Astrocyte (in vitro differentiated cells and primary cell): ENCODE measurements at regions not wholly inside any gene's neighbourhood (a gene's known extent, or its start where the extent isn't known, plus 50 kb on each side); places are given as distances from the start of the nearest gene placed in this dataset.

Experiments
- DNase-seq: peaks from one replicate; pipeline ENCODE4 v3.0.0-alpha.2; 2010; ENCODE audit warnings: low read depth
- FAIRE-seq: peaks from 2 replicates; lab custom pipeline; 2011; peaks lifted over from hg19 to GRCh38; lab: Jason Lieb, UNC
- H2AFZ ChIP-seq: 2 replicates; pipeline ENCODE4 v1.6.0; 2012; ENCODE audit warnings: low read depth, low read length, inconsistent platforms
- H3K27ac ChIP-seq: 2 replicates; pipeline ENCODE4 v1.5.1; 2011; ENCODE audit warnings: low read depth, low read length, inconsistent platforms
- H3K27me3 ChIP-seq: 2 replicates; pipeline ENCODE4 v1.6.0; 2011; ENCODE audit warnings: low read length, inconsistent platforms; ENCODE audit not compliant: insufficient read depth
- H3K36me3 ChIP-seq: 2 replicates; pipeline ENCODE4 v1.5.1; 2011; ENCODE audit warnings: low read length, inconsistent platforms; ENCODE audit not compliant: insufficient read depth
- H3K4me1 ChIP-seq: 2 replicates; pipeline ENCODE4 v1.5.1; 2011; ENCODE audit warnings: low read length, inconsistent platforms; ENCODE audit not compliant: insufficient read depth
- H3K4me2 ChIP-seq: 2 replicates; pipeline ENCODE4 v1.6.0; 2012; ENCODE audit warnings: low read length, inconsistent platforms
- H3K4me3 ChIP-seq: 2 replicates; pipeline ENCODE4 v1.5.1; 2011; ENCODE audit warnings: low read depth, mild to moderate bottlenecking, low read length, inconsistent platforms; ENCODE audit not compliant: insufficient read depth
- H3K79me2 ChIP-seq: 2 replicates; pipeline ENCODE4 v1.6.0; 2012; ENCODE audit warnings: mild to moderate bottlenecking, low read length, inconsistent platforms; ENCODE audit not compliant: insufficient read depth
- H3K9ac ChIP-seq: 2 replicates; pipeline ENCODE4 v1.6.0; 2012; ENCODE audit warnings: mild to moderate bottlenecking, low read length, inconsistent platforms
- H3K9me3 ChIP-seq: 2 replicates; pipeline ENCODE4 v1.5.1; 2012; ENCODE audit warnings: low read depth, mild to moderate bottlenecking, low read length, inconsistent platforms; ENCODE audit not compliant: insufficient read depth
- H4K20me1 ChIP-seq: 2 replicates; pipeline ENCODE4 v1.6.0; 2012; ENCODE audit warnings: low read length, inconsistent platforms; ENCODE audit not compliant: insufficient read depth
- H3K27ac Mint-ChIP-seq: one replicate; pipeline ENCODE4 v1.8.0; 2021; ENCODE audit warnings: mild to moderate bottlenecking, mixed read lengths; ENCODE audit not compliant: unreplicated experiment
- H3K27me3 Mint-ChIP-seq: one replicate; pipeline ENCODE4 v1.8.0; 2021; ENCODE audit warnings: low read depth, mixed read lengths; ENCODE audit not compliant: unreplicated experiment
- H3K36me3 Mint-ChIP-seq: one replicate; pipeline ENCODE4 v1.8.0; 2021; ENCODE audit warnings: low read depth, mixed read lengths; ENCODE audit not compliant: unreplicated experiment
- H3K4me1 Mint-ChIP-seq: one replicate; pipeline ENCODE4 v1.8.0; 2021; ENCODE audit warnings: low read depth, mixed read lengths; ENCODE audit not compliant: unreplicated experiment
- H3K4me3 Mint-ChIP-seq: one replicate; pipeline ENCODE4 v1.8.0; 2021; ENCODE audit warnings: mild to moderate bottlenecking, moderate library complexity, mixed read lengths; ENCODE audit not compliant: unreplicated experiment
- H3K9me3 Mint-ChIP-seq: one replicate; pipeline ENCODE4 v1.8.0; 2021; ENCODE audit warnings: mild to moderate bottlenecking, mixed read lengths; ENCODE audit not compliant: unreplicated experiment
- EZH2 ChIP-seq: IDR thresholded peaks from 2 replicates; pipeline ENCODE4 v1.6.1; 2012; ENCODE audit warnings: mild to moderate bottlenecking, low read length, inconsistent platforms; ENCODE audit not compliant: insufficient read depth
- TF ChIP-seq, protein P1 (sequence below): IDR thresholded peaks from 2 replicates; pipeline ENCODE4 v1.5.1; 2011; ENCODE audit warnings: low read depth, mild to moderate bottlenecking, inconsistent platforms, low read length, moderate library complexity; ENCODE audit not compliant: insufficient read depth

DNA sequence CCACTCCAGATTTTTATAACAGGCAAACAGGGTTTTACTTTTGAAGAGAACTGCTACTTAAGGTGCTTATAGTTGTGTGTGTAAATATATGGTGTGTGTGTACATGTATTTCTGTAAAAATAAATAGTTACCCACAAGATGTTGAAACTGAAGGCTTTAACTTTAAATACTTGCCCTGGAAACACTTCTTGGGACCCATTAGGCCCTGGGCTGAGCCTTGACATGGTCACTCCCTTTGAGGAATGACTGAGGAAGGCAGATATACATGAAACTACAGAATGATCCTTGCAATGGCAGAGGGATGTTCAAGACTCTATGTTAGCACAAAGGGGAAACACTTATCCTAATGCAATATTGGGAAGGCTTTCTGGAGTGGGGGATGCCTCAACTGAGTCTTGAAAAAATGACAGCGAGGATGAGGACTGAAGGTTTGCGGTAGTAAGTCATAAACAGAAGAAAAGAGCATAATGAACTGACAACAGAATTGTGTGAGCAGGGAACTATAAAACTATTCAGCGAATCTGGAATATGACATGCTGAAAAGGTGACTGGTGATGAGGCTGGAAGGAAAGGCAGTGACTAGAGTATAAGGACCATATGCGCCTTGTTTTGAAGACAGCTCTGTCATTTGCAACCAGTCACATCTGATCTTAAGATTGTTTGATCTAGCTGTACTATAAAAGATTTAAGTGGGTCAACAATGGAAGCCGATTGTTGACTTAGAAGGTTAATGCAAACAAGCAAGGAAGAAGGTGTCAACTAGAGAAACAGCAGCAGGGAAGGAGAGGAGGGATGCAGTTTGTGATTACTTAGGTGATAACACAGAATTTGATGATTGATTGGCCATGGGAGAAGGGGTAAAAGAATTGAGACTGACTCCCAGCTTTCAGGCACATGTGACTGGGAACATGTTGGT, 64.4 kb upstream of the COL21A1 start:
- Histone ChIP-seq H3K9ac (no peak overlapping the region), H3K9me3 (no peaks in the 10 kb centered on the region), H3K79me2 (no peaks in the 10 kb centered on the region), H3K4me1 (no peaks in the 10 kb centered on the region), H2AFZ (no peak overlapping the region), H3K27me3 (peaks cover 2% of the 10 kb centered on the region), H3K36me3 (no peaks in the 10 kb centered on the region), H4K20me1 (no peaks in the 10 kb centered on the region), H3K4me2 (no peak overlapping the region), H3K27ac (no peak overlapping the region), H3K4me3 (no peak overlapping the region)
- no peaks in the 10 kb centered on the region for H3K4me1 Mint-ChIP-seq
- no peak overlapping the region for H3K4me3 Mint-ChIP-seq
- H3K36me3 Mint-ChIP-seq, result no peaks in the 10 kb centered on the region
- TF ChIP-seq, protein P1, sequence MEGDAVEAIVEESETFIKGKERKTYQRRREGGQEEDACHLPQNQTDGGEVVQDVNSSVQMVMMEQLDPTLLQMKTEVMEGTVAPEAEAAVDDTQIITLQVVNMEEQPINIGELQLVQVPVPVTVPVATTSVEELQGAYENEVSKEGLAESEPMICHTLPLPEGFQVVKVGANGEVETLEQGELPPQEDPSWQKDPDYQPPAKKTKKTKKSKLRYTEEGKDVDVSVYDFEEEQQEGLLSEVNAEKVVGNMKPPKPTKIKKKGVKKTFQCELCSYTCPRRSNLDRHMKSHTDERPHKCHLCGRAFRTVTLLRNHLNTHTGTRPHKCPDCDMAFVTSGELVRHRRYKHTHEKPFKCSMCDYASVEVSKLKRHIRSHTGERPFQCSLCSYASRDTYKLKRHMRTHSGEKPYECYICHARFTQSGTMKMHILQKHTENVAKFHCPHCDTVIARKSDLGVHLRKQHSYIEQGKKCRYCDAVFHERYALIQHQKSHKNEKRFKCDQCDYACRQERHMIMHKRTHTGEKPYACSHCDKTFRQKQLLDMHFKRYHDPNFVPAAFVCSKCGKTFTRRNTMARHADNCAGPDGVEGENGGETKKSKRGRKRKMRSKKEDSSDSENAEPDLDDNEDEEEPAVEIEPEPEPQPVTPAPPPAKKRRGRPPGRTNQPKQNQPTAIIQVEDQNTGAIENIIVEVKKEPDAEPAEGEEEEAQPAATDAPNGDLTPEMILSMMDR, result no peak
- TF ChIP-seq EZH2, result no peak
- DNase-seq, result no peak
- no peak overlapping the region for H3K27ac Mint-ChIP-seq
- H3K9me3 Mint-ChIP-seq, result peaks cover 6% of the 10 kb centered on the region
- H3K27me3 Mint-ChIP-seq, result peaks cover 16% of the 10 kb centered on the region
- FAIRE-seq, result no peak

DNA sequence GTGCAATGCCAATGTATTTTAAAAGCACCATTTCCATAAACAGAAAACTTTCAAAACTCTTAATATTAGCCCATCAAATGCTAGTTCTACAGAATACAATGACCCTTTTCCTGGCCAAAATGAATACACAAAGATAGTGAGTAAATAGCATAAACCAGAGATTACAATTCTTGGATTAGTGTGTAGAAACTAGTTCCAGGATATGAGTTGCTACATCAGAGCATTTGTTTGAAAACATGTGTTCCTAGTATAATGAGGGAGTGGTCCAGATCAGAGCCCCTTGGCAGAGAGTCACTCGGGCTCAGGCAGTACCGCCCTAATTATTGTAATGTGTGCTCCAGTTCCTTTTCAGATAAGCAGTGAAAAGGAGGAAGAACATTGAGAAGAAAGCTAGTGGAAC, 63.7 kb upstream of the COL21A1 start:
- DNase-seq, result no peak
- TF ChIP-seq, protein P1, result no peak
- no peak for TF ChIP-seq EZH2
- H4K20me1 ChIP-seq, result no peaks in the 10 kb centered on the region
- no peak for FAIRE-seq
- H3K36me3 Mint-ChIP-seq, result no peaks in the 10 kb centered on the region
- no peaks in the 10 kb centered on the region for H3K4me1 Mint-ChIP-seq
- H3K9ac ChIP-seq, result no peak overlapping the region
- H3K4me3 ChIP-seq, result no peak overlapping the region
- H3K27ac ChIP-seq, result no peak overlapping the region
- no peaks in the 10 kb centered on the region for H3K9me3 ChIP-seq
- H2AFZ ChIP-seq, result no peak overlapping the region
- no peak overlapping the region for H3K4me3 Mint-ChIP-seq
- H3K79me2 ChIP-seq, result no peaks in the 10 kb centered on the region
- H3K36me3 ChIP-seq, result no peaks in the 10 kb centered on the region
- no peak overlapping the region for H3K27ac Mint-ChIP-seq
- H3K27me3 ChIP-seq, result peaks cover 2% of the 10 kb centered on the region
- no peak overlapping the region for H3K4me2 ChIP-seq
- H3K9me3 Mint-ChIP-seq, result peaks cover 6% of the 10 kb centered on the region
- peaks cover 16% of the 10 kb centered on the region for H3K27me3 Mint-ChIP-seq
- H3K4me1 ChIP-seq, result no peaks in the 10 kb centered on the region

DNA sequence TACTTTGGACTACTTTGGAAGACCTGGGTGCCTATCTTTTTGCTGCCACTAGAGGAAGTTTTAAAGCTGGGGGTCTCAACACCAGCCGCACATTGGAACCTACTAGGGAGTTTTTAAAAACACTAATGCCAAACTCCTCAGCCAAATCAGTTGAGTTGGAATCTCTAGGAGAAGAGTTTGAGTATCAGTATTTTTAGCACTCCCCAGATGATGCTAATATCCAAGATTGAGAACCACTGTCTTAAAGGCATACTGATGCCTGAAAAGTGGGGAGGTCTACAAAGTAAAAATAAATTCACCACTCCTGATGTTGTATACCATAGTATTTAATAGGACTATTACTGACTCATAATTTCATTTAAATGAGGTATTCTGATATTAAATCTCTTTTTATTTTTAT, 62.9 kb upstream of the COL21A1 start:
- DNase-seq, result no peak
- Mint-ChIP-seq H3K4me1 (no peaks in the 10 kb centered on the region), H3K9me3 (peaks cover 6% of the 10 kb centered on the region), H3K27me3 (peaks cover 16% of the 10 kb centered on the region), H3K36me3 (no peaks in the 10 kb centered on the region), H3K4me3 (no peak overlapping the region), H3K27ac (no peak overlapping the region)
- no peaks in the 10 kb centered on the region for H3K36me3 ChIP-seq
- H3K4me2 ChIP-seq, result no peak overlapping the region
- FAIRE-seq, result no peak
- peaks cover 2% of the 10 kb centered on the region for H3K27me3 ChIP-seq
- H3K79me2 ChIP-seq, result no peaks in the 10 kb centered on the region
- no peaks in the 10 kb centered on the region for H4K20me1 ChIP-seq
- H3K9ac ChIP-seq, result no peak overlapping the region
- no peak for TF ChIP-seq EZH2
- TF ChIP-seq, protein P1, result no peak
- no peak overlapping the region for H2AFZ ChIP-seq
- no peaks in the 10 kb centered on the region for H3K4me1 ChIP-seq
- no peaks in the 10 kb centered on the region for H3K9me3 ChIP-seq
- H3K4me3 ChIP-seq, result no peak overlapping the region
- no peak overlapping the region for H3K27ac ChIP-seq
